Endothelial cell of umbilical vein (primary cell): ENCODE measurements at regions not wholly inside any gene's neighbourhood (a gene's known extent, or its start where the extent isn't known, plus 50 kb on each side); places are given as distances from the start of the nearest gene placed in this dataset.

Source experiments
- BruUV-seq: library from RNA; stranded (reverse); fragments of 400-500 nt; replicated peaks from 2 replicates; lab custom pipeline; 2021; lab: Mats Ljungman, UMichigan
- CTCF ChIA-PET: fragments of 300-600, 350-600 bp; sonication (Branson Sonifier 250); formaldehyde crosslinking; loops from one replicate; lab custom pipeline; 2021; ENCODE audit warnings: antibody characterized with exemption, inconsistent platforms; lab: Charles Lee
- POLR2A ChIA-PET: fragments of 300-600, 350-600 bp; sonication (Branson Sonifier 250); formaldehyde crosslinking; loops from one replicate; lab custom pipeline; 2021; ENCODE audit warnings: antibody characterized with exemption, inconsistent platforms; lab: Charles Lee
- DNase-seq: peaks from one replicate; pipeline ENCODE4 v3.0.0-alpha.2; 2011; ENCODE audit warnings: low read depth, low spot score
- FAIRE-seq: peaks from 2 replicates; lab custom pipeline; 2011; peaks lifted over from hg19 to GRCh38; lab: Jason Lieb, UNC
- H2AFZ ChIP-seq: 2 replicates; pipeline ENCODE4 v1.6.0; 2012; ENCODE audit warnings: low read depth, low read length, control low read depth, inconsistent platforms
- H3K27ac ChIP-seq: 2 replicates; pipeline ENCODE4 v1.5.1; 2011; ENCODE audit warnings: low read depth, mild to moderate bottlenecking, control low read depth, low read length, moderate library complexity; ENCODE audit not compliant: insufficient read depth
- H3K27me3 ChIP-seq, 2 experiments: 2 replicates each; pipeline versions ENCODE4 v1.6.0 to v1.6.1; 2011; ENCODE audit warnings: low read length in 2 of 2, mixed read lengths in 1 of 2; ENCODE audit not compliant: control insufficient read depth in 2 of 2, insufficient read depth in 2 of 2
- H3K36me3 ChIP-seq, 2 experiments: 2 replicates in 1 of 2; 3 replicates in 1 of 2; pipeline ENCODE4 v1.5.1; 2011; ENCODE audit warnings: low read length in 2 of 2, mild to moderate bottlenecking in 1 of 2, moderate library complexity in 1 of 2; ENCODE audit not compliant: control insufficient read depth in 2 of 2, insufficient read depth in 2 of 2; ENCODE audit errors: extremely low read depth in 1 of 2
- H3K4me1 ChIP-seq: 3 replicates; pipeline ENCODE4 v1.5.1; 2011; ENCODE audit warnings: mild to moderate bottlenecking, low read length; ENCODE audit not compliant: control insufficient read depth, insufficient read depth; ENCODE audit errors: extremely low read depth
- H3K4me2 ChIP-seq: 2 replicates; pipeline ENCODE4 v1.6.1; 2011; ENCODE audit warnings: low read length, control low read depth, mixed read lengths; ENCODE audit not compliant: insufficient read depth
- H3K4me3 ChIP-seq, 3 experiments: fragments of 200-600 bp in 1 of 3; sonication (generic), shearing (Covaris generic) in 1 of 3; replicated peaks in 1 of 3; 2 replicates each; pipeline ENCODE4 v1.5.1; 2011 to 2016; ENCODE audit warnings: control low read depth in 3 of 3, low read length in 3 of 3, mild to moderate bottlenecking in 2 of 3, inconsistent platforms in 1 of 3, low read depth in 1 of 3, moderate library complexity in 1 of 3; ENCODE audit not compliant: insufficient read depth in 1 of 3
- H3K79me2 ChIP-seq: 2 replicates; pipeline ENCODE4 v1.6.0; 2012; ENCODE audit warnings: low read length, inconsistent platforms; ENCODE audit not compliant: control insufficient read depth, insufficient read depth
- H3K9ac ChIP-seq: replicated peaks from 2 replicates; pipeline ENCODE3; 2011; ENCODE audit warnings: low read length, control low read depth; ENCODE audit not compliant: insufficient read depth; ENCODE audit errors: extremely low read depth
- H3K9me1 ChIP-seq: replicated peaks from 3 replicates; pipeline ENCODE4 v1.6.0; 2011; ENCODE audit warnings: mild to moderate bottlenecking, low read length; ENCODE audit not compliant: control insufficient read depth, insufficient read depth; ENCODE audit errors: extremely low read depth
- H3K9me3 ChIP-seq: replicated peaks from 2 replicates; pipeline ENCODE4 v1.5.1; 2012; ENCODE audit warnings: low read length, inconsistent platforms; ENCODE audit not compliant: control insufficient read depth, insufficient read depth
- H4K20me1 ChIP-seq: replicated peaks from 2 replicates; pipeline ENCODE3; 2011; ENCODE audit warnings: mild to moderate bottlenecking, low read length; ENCODE audit not compliant: control insufficient read depth, insufficient read depth; ENCODE audit errors: extremely low read depth
- CTCF ChIP-seq, 2 donors: IDR thresholded peaks; 1 replicate in 1 of 2; 2 replicates in 1 of 2; pipeline ENCODE4 v1.5.1; 2011; ENCODE audit warnings: low read length in 2 of 2, mild to moderate bottlenecking in 2 of 2, moderate library complexity in 2 of 2, control low read depth in 1 of 2, inconsistent platforms in 1 of 2, low read depth in 1 of 2; ENCODE audit not compliant: insufficient read depth in 1 of 2; ENCODE audit errors: extremely low read depth in 1 of 2
- EZH2 ChIP-seq: IDR thresholded peaks from 2 replicates; pipeline ENCODE4 v1.6.1; 2012; ENCODE audit warnings: borderline replicate concordance, low read depth, mild to moderate bottlenecking, moderate library complexity, low read length, inconsistent platforms; ENCODE audit not compliant: severe bottlenecking
- FOS ChIP-seq: IDR thresholded peaks from 2 replicates; pipeline ENCODE4 v1.6.1; 2011; ENCODE audit warnings: mild to moderate bottlenecking, low read length, moderate library complexity, borderline replicate concordance; ENCODE audit not compliant: insufficient read depth
- GATA2 ChIP-seq: IDR thresholded peaks from 2 replicates; pipeline ENCODE4 v1.7.0; 2011; ENCODE audit warnings: low read depth, mild to moderate bottlenecking, moderate library complexity, mixed read lengths, low read length; ENCODE audit not compliant: insufficient read length, insufficient read depth
- JUN ChIP-seq: IDR thresholded peaks from 2 replicates; pipeline ENCODE4 v1.6.1; 2011; ENCODE audit warnings: borderline replicate concordance, low read depth; ENCODE audit not compliant: insufficient read length, insufficient read depth
- MAX ChIP-seq: IDR thresholded peaks from 2 replicates; pipeline ENCODE4 v1.6.1; 2011; ENCODE audit not compliant: insufficient read depth, insufficient read length
- MYC ChIP-seq: IDR thresholded peaks from one replicate; pipeline ENCODE4 v1.6.1; 2011; ENCODE audit warnings: mild to moderate bottlenecking, low read depth, low read length
- POLR2A ChIP-seq: IDR thresholded peaks from 2 replicates; pipeline ENCODE4 v1.6.1; 2012; ENCODE audit warnings: low read depth, mild to moderate bottlenecking, control low read depth, low read length
- POLR2AphosphoS5 ChIP-seq: IDR thresholded peaks from 2 replicates; pipeline ENCODE4 v1.6.1; 2012; ENCODE audit warnings: low read depth, mild to moderate bottlenecking, control low read depth, low read length, moderate library complexity; ENCODE audit not compliant: insufficient read depth
- dilution Hi-C: fragments of 300-500 bp; cut with MboI; formaldehyde crosslinking; loops from one replicate; pipeline ENCODE4 v1.15.0; 2019; ENCODE audit warnings: low sequenced_read_pairs; ENCODE audit not compliant: extremely low pct_ligation_motif_present
- intact Hi-C: fragments of 100-400 bp; cut with micrococcal nuclease; formaldehyde crosslinking; loops from one replicate; pipeline ENCODE4 v1.10.0; 2022

- no peaks in the 10 kb centered on the region for H3K9me1 ChIP-seq
- no peak overlapping the region for H3K27ac ChIP-seq
- FAIRE-seq (no peak), DNase-seq (no peak)
- no peaks in the 10 kb centered on the region for H3K36me3 ChIP-seq
- dilution Hi-C loops (no loop called here), intact Hi-C loops (no loop called here)
- BruUV-seq, result no TSS peak
- H3K4me2 ChIP-seq, result no peak overlapping the region
- H2AFZ ChIP-seq, result no peak overlapping the region
- H3K4me3 ChIP-seq, result no peak overlapping the region
- TF ChIP-seq FOS, result no peak
- peak; percentile 9 for TF ChIP-seq JUN
- CTCF ChIA-PET, result interaction anchor here (0.9 kb wide), 1 partner anchor 14 kb away, joined by 3 read pairs; no protein-coding TSS in a partner anchor
- no peaks in the 10 kb centered on the region for H3K27me3 ChIP-seq
- no peaks in the 10 kb centered on the region for H4K20me1 ChIP-seq
- POLR2A ChIA-PET, result no interaction called here
- H3K9ac ChIP-seq, result no peak overlapping the region
- no peaks in the 10 kb centered on the region for H3K9me3 ChIP-seq
- H3K79me2 ChIP-seq, result no peaks in the 10 kb centered on the region
- H3K4me1 ChIP-seq, result no peaks in the 10 kb centered on the region
Measured at GRCh38 chr6:121912905-121913304, 477.5 kb downstream of the GJA1 start.

GRCh38 chr6:121917263-121917829 is 481.9 kb downstream of the GJA1 start:
- H3K9me3 ChIP-seq, result no peaks in the 10 kb centered on the region
- no peaks in the 10 kb centered on the region for H3K9me1 ChIP-seq
- no peaks in the 10 kb centered on the region for H3K79me2 ChIP-seq
- no peak for DNase-seq
- ChIA-PET POLR2A (no interaction called here), CTCF (no interaction called here)
- no peaks in the 10 kb centered on the region for H3K36me3 ChIP-seq
- no peaks in the 10 kb centered on the region for H3K4me1 ChIP-seq
- no peaks in the 10 kb centered on the region for H4K20me1 ChIP-seq
- BruUV-seq, result no TSS peak
- FAIRE-seq, result no peak
- no peak overlapping the region for H3K27ac ChIP-seq
- H2AFZ ChIP-seq, result no peak overlapping the region
- no peak overlapping the region for H3K9ac ChIP-seq
- H3K4me2 ChIP-seq, result no peak overlapping the region
- intact Hi-C loops, result no loop called here
- TF ChIP-seq CTCF (IDR thresholded peaks at IDR 0.05; ENCODE audit: extremely low read depth in 1 of 2, insufficient read depth in 1 of 2, low read depth in 1 of 2, low read length in 2 of 2) (no peak), FOS (no peak), EZH2 (no peak), MAX (no peak), MYC (no peak), POLR2A (no peak), POLR2AphosphoS5 (no peak), JUN (no peak), GATA2 (no peak)
- dilution Hi-C loops, result no loop called here
- H3K4me3 ChIP-seq, result no peak overlapping the region
- no peaks in the 10 kb centered on the region for H3K27me3 ChIP-seq
